ENCODE measurements at regions not wholly inside any gene's neighbourhood (a gene's known extent, or its start where the extent isn't known, plus 50 kb on each side); places are given as distances from the start of the nearest gene placed in this dataset.

DNA sequence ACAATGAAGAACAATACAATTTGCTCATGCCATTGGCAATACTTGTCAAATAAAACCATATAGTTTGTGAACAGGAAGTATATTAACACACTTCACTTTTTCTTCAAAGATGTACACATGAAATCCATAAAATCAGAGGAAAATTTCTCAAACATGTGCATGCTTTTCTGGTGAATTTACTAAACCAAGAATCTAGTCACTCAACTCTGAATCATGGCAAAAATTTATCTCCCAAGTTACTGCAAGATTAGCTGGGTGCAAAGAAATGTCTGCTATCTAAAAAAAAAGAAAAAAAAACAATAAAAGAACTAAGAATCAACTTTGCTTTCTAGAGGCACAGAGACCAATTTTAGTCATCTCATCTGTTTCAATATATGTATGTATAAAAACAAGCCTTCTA, 419.2 kb downstream of the NR4A2 start:
- TF ChIP-seq CTCF (conservative IDR thresholded peaks at IDR 0.05), result no peak
- TF ChIP-seq ZFX (IDR thresholded peaks at IDR 0.05), result no peak

Measured in C4-2B (cell line).